ENCODE measurements at regions not wholly inside any gene's neighbourhood (a gene's known extent, or its start where the extent isn't known, plus 50 kb on each side); places are given as distances from the start of the nearest gene placed in this dataset.
"Not testable (repeated sequence)": the region's sequence is repeated elsewhere in the genome, so short reads cannot be mapped to it uniquely, and the experiment has no call there.

DNA sequence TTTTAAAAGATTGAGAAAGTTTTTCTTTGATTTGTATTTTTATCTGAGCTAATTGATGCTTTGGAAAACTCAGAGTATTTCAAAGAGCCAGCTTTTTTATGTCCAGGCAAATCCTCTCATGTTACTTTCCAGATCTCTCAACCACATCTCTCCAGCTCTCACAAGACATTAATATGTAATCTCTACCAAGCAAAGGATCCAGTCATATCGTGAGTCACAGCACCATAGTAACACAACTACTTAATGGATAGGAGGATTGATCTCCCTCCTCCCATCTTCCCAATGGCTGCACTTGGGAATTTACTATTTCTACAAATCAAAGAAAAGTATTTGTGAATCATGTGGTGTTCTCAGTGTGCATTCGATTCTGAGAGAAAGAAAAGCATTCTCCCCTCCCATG is 63.3 kb downstream of the POU4F1 start:
- Histone ChIP-seq H3K27me3 (ENCODE audit: insufficient read depth, low read length) (no peaks in the 10 kb centered on the region), H4K12ac (ENCODE audit: low read depth, low read length) (no peak overlapping the region), H3K23ac (ENCODE audit: low read length) (no peak overlapping the region), H2BK12ac (ENCODE audit: low read length) (no peak overlapping the region), H3K14ac (ENCODE audit: low read length) (no peak overlapping the region), H3K4me2 (ENCODE audit: low read length) (no peak overlapping the region), H3K79me2 (ENCODE audit: control insufficient read depth, insufficient read depth, low read length, poor library complexity) (no peaks in the 10 kb centered on the region), H3K27ac (ENCODE audit: low read depth, low read length) (no peak overlapping the region), H3K4me3 (ENCODE audit: low read depth, low read length) (no peak overlapping the region), H3K9ac (ENCODE audit: low read length) (no peak overlapping the region), H3K18ac (ENCODE audit: low read length) (no peak overlapping the region), H2AFZ (ENCODE audit: insufficient read depth, low read length, poor library complexity) (no peak overlapping the region), H2AK5ac (ENCODE audit: low read length) (no peak overlapping the region), H3K9me3 (ENCODE audit: insufficient read depth, low read depth, low read length) (no peaks in the 10 kb centered on the region), H3K36me3 (ENCODE audit: control insufficient read depth in 1 of 2, insufficient read depth in 2 of 2, low read length in 2 of 2) (no peaks in the 10 kb centered on the region), H2BK120ac (ENCODE audit: insufficient read depth, low read length, poor library complexity) (no peak overlapping the region), H2BK5ac (ENCODE audit: low read depth, low read length, poor library complexity) (no peak overlapping the region), H3K4me1 (ENCODE audit: control insufficient read depth in 1 of 2, insufficient read depth in 2 of 2, low read length in 2 of 2) (no peaks in the 10 kb centered on the region), H4K91ac (ENCODE audit: low read depth, low read length) (no peak overlapping the region), H3K79me1 (ENCODE audit: low read length) (no peaks in the 10 kb centered on the region), H3K4ac (ENCODE audit: low read depth, low read length) (no peak overlapping the region), H4K8ac (ENCODE audit: low read depth, low read length) (no peak overlapping the region)
- no peak for DNase-seq
- no CpG with 5 or more reads among the region's 2 CpGs for WGBS (ENCODE audit: extremely low coverage, insufficient coverage, insufficient read length)

GRCh38 chr13:78526044-78526443 is 77.3 kb downstream of the POU4F1 start:
- not testable (repeated sequence) for H3K36me3 ChIP-seq (ENCODE audit: control insufficient read depth in 1 of 2, insufficient read depth in 2 of 2, low read length in 2 of 2); H3K9me3 ChIP-seq (ENCODE audit: insufficient read depth, low read depth, low read length); H3K18ac ChIP-seq (ENCODE audit: low read length); H2BK120ac ChIP-seq (ENCODE audit: insufficient read depth, low read length, poor library complexity); H3K4me3 ChIP-seq (ENCODE audit: low read depth, low read length); H3K4me2 ChIP-seq (ENCODE audit: low read length); H4K91ac ChIP-seq (ENCODE audit: low read depth, low read length); H2BK5ac ChIP-seq (ENCODE audit: low read depth, low read length, poor library complexity); DNase-seq; H3K4ac ChIP-seq (ENCODE audit: low read depth, low read length); H3K4me1 ChIP-seq (ENCODE audit: control insufficient read depth in 1 of 2, insufficient read depth in 2 of 2, low read length in 2 of 2); H2BK12ac ChIP-seq (ENCODE audit: low read length); H3K79me2 ChIP-seq (ENCODE audit: control insufficient read depth, insufficient read depth, low read length, poor library complexity); H2AK5ac ChIP-seq (ENCODE audit: low read length); H3K27ac ChIP-seq (ENCODE audit: low read depth, low read length); H3K23ac ChIP-seq (ENCODE audit: low read length); H3K79me1 ChIP-seq (ENCODE audit: low read length); H2AFZ ChIP-seq (ENCODE audit: insufficient read depth, low read length, poor library complexity); H3K27me3 ChIP-seq (ENCODE audit: insufficient read depth, low read length); H3K9ac ChIP-seq (ENCODE audit: low read length); H4K12ac ChIP-seq (ENCODE audit: low read depth, low read length); H3K14ac ChIP-seq (ENCODE audit: low read length); H4K8ac ChIP-seq (ENCODE audit: low read depth, low read length)
- WGBS (ENCODE audit: extremely low coverage, insufficient coverage, insufficient read length), result no CpG with 5 or more reads among the region's 8 CpGs

DNA sequence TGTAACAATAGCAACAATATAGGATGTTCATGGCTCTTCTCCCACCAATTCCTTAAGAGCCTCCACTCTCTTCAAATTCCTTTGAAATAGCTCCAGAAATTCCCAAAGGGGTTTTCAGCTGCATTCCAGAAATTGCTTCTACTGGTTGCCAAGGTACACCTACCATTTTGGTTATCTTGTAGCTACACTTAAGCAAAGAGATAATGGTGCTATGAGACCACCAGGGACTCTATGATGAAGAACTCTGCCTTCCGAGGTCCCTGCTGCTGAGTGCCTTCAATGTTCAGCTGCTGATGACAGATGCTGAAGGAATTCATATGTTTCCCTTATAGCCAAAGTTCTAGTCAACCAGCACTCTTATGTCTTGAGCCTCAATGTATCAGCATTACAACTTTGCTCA is 78.4 kb downstream of the POU4F1 start:
- H3K79me2 ChIP-seq (ENCODE audit: control insufficient read depth, insufficient read depth, low read length, poor library complexity), result no peaks in the 10 kb centered on the region
- H3K27me3 ChIP-seq (ENCODE audit: insufficient read depth, low read length), result no peaks in the 10 kb centered on the region
- no peak overlapping the region for H3K14ac ChIP-seq (ENCODE audit: low read length)
- no peak overlapping the region for H4K91ac ChIP-seq (ENCODE audit: low read depth, low read length)
- H3K9ac ChIP-seq (ENCODE audit: low read length), result no peak overlapping the region
- H2AFZ ChIP-seq (ENCODE audit: insufficient read depth, low read length, poor library complexity), result no peak overlapping the region
- H3K4ac ChIP-seq (ENCODE audit: low read depth, low read length), result no peak overlapping the region
- no peak overlapping the region for H2BK5ac ChIP-seq (ENCODE audit: low read depth, low read length, poor library complexity)
- H3K36me3 ChIP-seq (ENCODE audit: control insufficient read depth in 1 of 2, insufficient read depth in 2 of 2, low read length in 2 of 2), result no peaks in the 10 kb centered on the region
- H2AK5ac ChIP-seq (ENCODE audit: low read length), result no peak overlapping the region
- WGBS (ENCODE audit: extremely low coverage, insufficient coverage, insufficient read length), result no CpG with 5 or more reads among the region's 1 CpG
- no peak overlapping the region for H2BK12ac ChIP-seq (ENCODE audit: low read length)
- no peak overlapping the region for H3K4me2 ChIP-seq (ENCODE audit: low read length)
- H3K4me1 ChIP-seq (ENCODE audit: control insufficient read depth in 1 of 2, insufficient read depth in 2 of 2, low read length in 2 of 2), result peaks cover 0 to 3% of the 10 kb centered on the region in 2 experiments
- H2BK120ac ChIP-seq (ENCODE audit: insufficient read depth, low read length, poor library complexity), result no peak overlapping the region
- H4K12ac ChIP-seq (ENCODE audit: low read depth, low read length), result no peak overlapping the region
- H3K4me3 ChIP-seq (ENCODE audit: low read depth, low read length), result no peak overlapping the region
- H3K23ac ChIP-seq (ENCODE audit: low read length), result no peak overlapping the region
- DNase-seq, result peak; percentile 39 to 58
- no peaks in the 10 kb centered on the region for H3K79me1 ChIP-seq (ENCODE audit: low read length)
- no peaks in the 10 kb centered on the region for H3K9me3 ChIP-seq (ENCODE audit: insufficient read depth, low read depth, low read length)
- no peak overlapping the region for H3K27ac ChIP-seq (ENCODE audit: low read depth, low read length)
- no peak overlapping the region for H4K8ac ChIP-seq (ENCODE audit: low read depth, low read length)
- no peak overlapping the region for H3K18ac ChIP-seq (ENCODE audit: low read length)

GRCh38 chr13:78521091-78521490 is 82.3 kb downstream of the POU4F1 start:
- H4K91ac ChIP-seq (ENCODE audit: low read depth, low read length), result no peak overlapping the region
- H3K9ac ChIP-seq (ENCODE audit: low read length), result no peak overlapping the region
- H2AK5ac ChIP-seq (ENCODE audit: low read length), result no peak overlapping the region
- WGBS (ENCODE audit: extremely low coverage, insufficient coverage, insufficient read length), result no CpG with 5 or more reads among the region's 6 CpGs
- no peak for DNase-seq
- H4K12ac ChIP-seq (ENCODE audit: low read depth, low read length), result no peak overlapping the region
- H2AFZ ChIP-seq (ENCODE audit: insufficient read depth, low read length, poor library complexity), result no peak overlapping the region
- H3K4me1 ChIP-seq (ENCODE audit: control insufficient read depth in 1 of 2, insufficient read depth in 2 of 2, low read length in 2 of 2), result peaks cover 0 to 3% of the 10 kb centered on the region in 2 experiments
- H3K27me3 ChIP-seq (ENCODE audit: insufficient read depth, low read length), result no peaks in the 10 kb centered on the region
- H3K18ac ChIP-seq (ENCODE audit: low read length), result no peak overlapping the region
- H3K4me3 ChIP-seq (ENCODE audit: low read depth, low read length), result no peak overlapping the region
- no peak overlapping the region for H3K14ac ChIP-seq (ENCODE audit: low read length)
- H3K9me3 ChIP-seq (ENCODE audit: insufficient read depth, low read depth, low read length), result peaks cover 1% of the 10 kb centered on the region
- no peak overlapping the region for H2BK12ac ChIP-seq (ENCODE audit: low read length)
- H3K4ac ChIP-seq (ENCODE audit: low read depth, low read length), result no peak overlapping the region
- no peak overlapping the region for H4K8ac ChIP-seq (ENCODE audit: low read depth, low read length)
- H3K23ac ChIP-seq (ENCODE audit: low read length), result no peak overlapping the region
- H3K36me3 ChIP-seq (ENCODE audit: control insufficient read depth in 1 of 2, insufficient read depth in 2 of 2, low read length in 2 of 2), result no peaks in the 10 kb centered on the region
- no peak overlapping the region for H3K27ac ChIP-seq (ENCODE audit: low read depth, low read length)
- H3K4me2 ChIP-seq (ENCODE audit: low read length), result no peak overlapping the region
- H3K79me2 ChIP-seq (ENCODE audit: control insufficient read depth, insufficient read depth, low read length, poor library complexity), result no peaks in the 10 kb centered on the region
- H2BK5ac ChIP-seq (ENCODE audit: low read depth, low read length, poor library complexity), result no peak overlapping the region
- no peaks in the 10 kb centered on the region for H3K79me1 ChIP-seq (ENCODE audit: low read length)
- H2BK120ac ChIP-seq (ENCODE audit: insufficient read depth, low read length, poor library complexity), result no peak overlapping the region

All from trophoblast cell (in vitro differentiated cells and primary cell).